ENCODE measurements at regions not wholly inside any gene's neighbourhood (a gene's known extent, or its start where the extent isn't known, plus 50 kb on each side); places are given as distances from the start of the nearest gene placed in this dataset.

- intact Hi-C loops (cut with DNase I, micrococcal nuclease), result no loop called here
- Histone ChIP-seq H3K4me3 (no peak overlapping the region), H3K36me3 (ENCODE audit: low read depth) (no peaks in the 10 kb centered on the region), H3K4me1 (ENCODE audit: low read depth) (no peaks in the 10 kb centered on the region), H3K9me3 (no peaks in the 10 kb centered on the region)
- no peak for DNase-seq
- TF ChIP-seq, protein P1, sequence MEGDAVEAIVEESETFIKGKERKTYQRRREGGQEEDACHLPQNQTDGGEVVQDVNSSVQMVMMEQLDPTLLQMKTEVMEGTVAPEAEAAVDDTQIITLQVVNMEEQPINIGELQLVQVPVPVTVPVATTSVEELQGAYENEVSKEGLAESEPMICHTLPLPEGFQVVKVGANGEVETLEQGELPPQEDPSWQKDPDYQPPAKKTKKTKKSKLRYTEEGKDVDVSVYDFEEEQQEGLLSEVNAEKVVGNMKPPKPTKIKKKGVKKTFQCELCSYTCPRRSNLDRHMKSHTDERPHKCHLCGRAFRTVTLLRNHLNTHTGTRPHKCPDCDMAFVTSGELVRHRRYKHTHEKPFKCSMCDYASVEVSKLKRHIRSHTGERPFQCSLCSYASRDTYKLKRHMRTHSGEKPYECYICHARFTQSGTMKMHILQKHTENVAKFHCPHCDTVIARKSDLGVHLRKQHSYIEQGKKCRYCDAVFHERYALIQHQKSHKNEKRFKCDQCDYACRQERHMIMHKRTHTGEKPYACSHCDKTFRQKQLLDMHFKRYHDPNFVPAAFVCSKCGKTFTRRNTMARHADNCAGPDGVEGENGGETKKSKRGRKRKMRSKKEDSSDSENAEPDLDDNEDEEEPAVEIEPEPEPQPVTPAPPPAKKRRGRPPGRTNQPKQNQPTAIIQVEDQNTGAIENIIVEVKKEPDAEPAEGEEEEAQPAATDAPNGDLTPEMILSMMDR (IDR thresholded peaks at IDR 0.05), result no peak
- no peak for ATAC-seq
Measured at GRCh38 chr12:19074700-19075099, 54.8 kb upstream of the PLEKHA5 start.

DNA sequence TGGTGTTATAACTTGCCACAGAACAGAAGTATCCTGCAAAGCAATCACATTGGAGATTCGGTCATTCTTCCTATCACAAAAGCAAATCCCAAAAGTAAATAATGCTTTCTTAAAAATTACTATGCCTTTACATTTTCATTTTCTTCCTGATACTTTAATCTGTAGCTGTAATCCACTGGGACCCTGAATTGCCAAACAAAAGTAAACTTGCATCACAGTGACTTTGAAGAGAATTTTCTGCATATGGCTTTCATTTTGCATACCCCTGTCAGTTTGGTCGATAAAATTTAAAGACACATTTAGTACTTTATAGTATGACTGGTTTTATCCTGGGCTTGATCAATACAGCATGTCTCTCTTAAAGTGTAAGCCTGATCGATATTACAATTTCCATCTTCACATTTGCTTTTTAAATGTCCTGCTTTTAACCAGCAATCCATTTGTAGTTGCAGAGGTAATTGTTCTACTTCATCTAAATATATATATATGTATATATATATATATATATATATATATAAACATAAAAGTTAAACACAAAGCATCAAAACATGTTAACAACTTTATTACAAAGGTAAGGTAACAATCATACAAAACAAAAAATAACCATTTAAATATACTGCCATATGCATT is 53.7 kb upstream of the PLEKHA5 start:
- Histone ChIP-seq H3K4me3 (no peak overlapping the region), H3K4me1 (ENCODE audit: low read depth) (no peaks in the 10 kb centered on the region), H3K36me3 (ENCODE audit: low read depth) (no peaks in the 10 kb centered on the region), H3K9me3 (no peaks in the 10 kb centered on the region)
- intact Hi-C loops (cut with DNase I, micrococcal nuclease), result no loop called here
- no peak for ATAC-seq
- TF ChIP-seq, protein P1 (IDR thresholded peaks at IDR 0.05), result no peak
- DNase-seq, result no peak
